ENCODE measurements at regions not wholly inside any gene's neighbourhood (a gene's known extent, or its start where the extent isn't known, plus 50 kb on each side); places are given as distances from the start of the nearest gene placed in this dataset.

DNA sequence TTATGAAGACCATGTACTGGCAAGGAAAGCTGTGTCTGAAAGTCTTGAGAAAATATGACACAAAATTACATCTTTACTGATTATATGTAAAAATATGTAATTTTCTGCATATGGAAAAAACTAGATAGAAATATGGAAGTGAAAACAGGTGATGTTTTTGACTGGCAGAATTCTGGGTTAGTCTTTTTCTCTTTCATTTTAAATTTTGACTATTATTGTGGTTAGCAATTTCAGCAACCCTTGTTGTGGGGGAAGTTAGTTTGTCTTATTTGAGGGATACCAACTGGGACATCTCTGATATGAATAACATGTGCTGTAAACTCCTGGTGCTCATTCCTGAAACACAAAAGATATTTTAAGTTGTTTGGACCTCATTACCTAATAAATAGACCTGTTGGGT is 49.9 kb upstream of the CPEB2 start:
- Histone ChIP-seq H3K27ac (ENCODE audit: control insufficient read depth, insufficient read depth, low read length) (no peak overlapping the region), H3K36me3 (ENCODE audit: control insufficient read depth in 2 of 2, extremely low read depth in 1 of 2, insufficient read depth in 2 of 2, low read length in 2 of 2) (no peaks in the 10 kb centered on the region), H4K20me1 (ENCODE audit: control insufficient read depth, extremely low read depth, insufficient read depth, low read length) (no peaks in the 10 kb centered on the region), H3K9me3 (ENCODE audit: control insufficient read depth, low read depth, low read length) (no peaks in the 10 kb centered on the region), H3K79me2 (ENCODE audit: control insufficient read depth, insufficient read depth, low read length) (no peaks in the 10 kb centered on the region), H3K4me1 (ENCODE audit: control insufficient read depth, extremely low read depth, insufficient read depth, low read length) (no peaks in the 10 kb centered on the region), H3K9ac (ENCODE audit: control insufficient read depth, extremely low read depth, insufficient read depth, low read length) (no peak overlapping the region), H2AFZ (ENCODE audit: control insufficient read depth, low read length) (no peak overlapping the region), H3K4me3 (ENCODE audit: control insufficient read depth in 2 of 3, extremely low read depth in 1 of 3, insufficient read depth in 2 of 3, low read depth in 1 of 3, low read length in 3 of 3) (no peak overlapping the region), H3K4me2 (ENCODE audit: control insufficient read depth, extremely low read depth, insufficient read depth, low read depth, low read length) (no peak overlapping the region), H3K27me3 (ENCODE audit: control insufficient read depth, extremely low read depth, insufficient read depth, low read length) (no peaks in the 10 kb centered on the region), H3K9me1 (ENCODE audit: control insufficient read depth, extremely low read depth, insufficient read depth, low read length) (no peaks in the 10 kb centered on the region)
- DNase-seq (ENCODE audit: low read depth, low spot score) (no peak), FAIRE-seq (no peak)
- dilution Hi-C loops (cut with MboI; ENCODE audit: extremely low pct_ligation_motif_present, low sequenced_read_pairs) = no loop called here
- TF ChIP-seq, protein P1, sequence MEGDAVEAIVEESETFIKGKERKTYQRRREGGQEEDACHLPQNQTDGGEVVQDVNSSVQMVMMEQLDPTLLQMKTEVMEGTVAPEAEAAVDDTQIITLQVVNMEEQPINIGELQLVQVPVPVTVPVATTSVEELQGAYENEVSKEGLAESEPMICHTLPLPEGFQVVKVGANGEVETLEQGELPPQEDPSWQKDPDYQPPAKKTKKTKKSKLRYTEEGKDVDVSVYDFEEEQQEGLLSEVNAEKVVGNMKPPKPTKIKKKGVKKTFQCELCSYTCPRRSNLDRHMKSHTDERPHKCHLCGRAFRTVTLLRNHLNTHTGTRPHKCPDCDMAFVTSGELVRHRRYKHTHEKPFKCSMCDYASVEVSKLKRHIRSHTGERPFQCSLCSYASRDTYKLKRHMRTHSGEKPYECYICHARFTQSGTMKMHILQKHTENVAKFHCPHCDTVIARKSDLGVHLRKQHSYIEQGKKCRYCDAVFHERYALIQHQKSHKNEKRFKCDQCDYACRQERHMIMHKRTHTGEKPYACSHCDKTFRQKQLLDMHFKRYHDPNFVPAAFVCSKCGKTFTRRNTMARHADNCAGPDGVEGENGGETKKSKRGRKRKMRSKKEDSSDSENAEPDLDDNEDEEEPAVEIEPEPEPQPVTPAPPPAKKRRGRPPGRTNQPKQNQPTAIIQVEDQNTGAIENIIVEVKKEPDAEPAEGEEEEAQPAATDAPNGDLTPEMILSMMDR (optimal IDR thresholded peaks at IDR 0.05 in 1 of 3, IDR thresholded peaks at IDR 0.05 in 1 of 3, conservative IDR thresholded peaks at IDR 0.05 in 1 of 3; ENCODE audit: extremely low read depth in 1 of 3, insufficient read depth in 2 of 3, low read length in 3 of 3) = no peak
- TF ChIP-seq EZH2 (IDR thresholded peaks at IDR 0.05; ENCODE audit: low read length) = no peak

Small RNAs in the stretch of these regions (small RNA-seq; reads per million reads assigned to genes)
- 0 reads per million in 3 experiments for gene RF00092 (ENCODE audit: insufficient read length in 3 of 3, low read depth in 3 of 3, low replicate concordance in 1 of 3)
